Stimulated activated CD4-positive, alpha-beta T cell treated with anti-CD3 and anti-CD28 coated beads, Interleukin-1b, Interleukin-23, amount 100 ng/mL, for 24 hours (primary cell): ENCODE measurements at regions not wholly inside any gene's neighbourhood (a gene's known extent, or its start where the extent isn't known, plus 50 kb on each side); places are given as distances from the start of the nearest gene placed in this dataset.

Source experiments
- DNase-seq, 4 experiments: peaks; one replicate each; pipeline ENCODE4 v3.0.0-alpha.2; 2020; ENCODE audit warnings: low read depth in 4 of 4, low spot score in 1 of 4

DNA sequence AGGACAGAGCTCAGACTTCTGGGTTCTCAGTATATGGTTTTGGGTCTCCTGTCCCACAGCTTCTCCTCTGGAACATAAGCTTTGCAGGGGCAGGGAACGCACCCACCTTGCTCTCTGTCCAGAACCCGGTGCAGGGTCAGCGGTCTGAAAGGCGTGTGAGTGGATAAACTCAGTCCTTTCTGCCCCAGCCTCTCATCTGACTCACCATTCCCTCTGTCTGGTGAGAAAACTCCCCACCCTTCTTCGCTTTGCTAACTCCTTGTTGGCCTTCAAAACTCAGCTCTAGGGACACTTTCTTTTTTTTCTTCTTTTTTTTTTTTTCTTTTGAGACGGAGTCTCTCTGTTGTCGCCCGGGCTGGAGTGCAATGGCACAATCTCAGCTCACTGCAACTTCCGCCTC is 68.9 kb upstream of the NUP50 start:
- DNase-seq, result no peak

DNA sequence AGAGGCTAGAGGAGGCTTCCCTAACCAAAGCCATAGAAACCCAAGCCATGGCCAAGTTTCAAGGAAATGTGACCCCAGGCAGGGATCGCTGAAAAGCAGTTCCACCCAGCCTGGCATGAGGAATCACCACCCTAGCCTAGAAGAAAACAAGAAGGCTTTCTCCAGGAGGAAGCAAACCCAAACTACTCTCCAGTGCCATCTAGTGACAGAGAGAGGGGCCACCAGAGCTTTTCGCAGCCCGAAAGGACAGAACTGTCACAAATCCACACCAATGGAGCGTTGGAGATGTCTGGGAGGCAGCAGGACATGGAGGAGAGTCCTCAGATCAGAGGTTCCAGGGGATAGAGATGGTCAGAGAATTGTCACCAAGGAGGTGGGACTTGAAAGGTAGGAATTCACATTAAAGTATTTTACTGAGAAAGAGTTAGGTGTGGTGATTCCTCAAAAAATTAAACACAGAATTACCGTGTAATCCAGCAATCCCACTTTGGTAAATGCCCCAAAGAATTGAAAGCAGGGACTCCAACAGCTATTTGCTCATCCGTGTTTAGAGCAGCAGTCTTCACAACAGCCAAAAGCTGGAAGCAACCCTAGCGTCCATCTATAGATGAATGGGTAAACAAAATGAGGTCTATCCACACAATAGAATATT is 67.3 kb upstream of the NUP50 start:
- DNase-seq, result peak in 3 of 4 experiments; percentile 25 to 35 (median 30)

DNA sequence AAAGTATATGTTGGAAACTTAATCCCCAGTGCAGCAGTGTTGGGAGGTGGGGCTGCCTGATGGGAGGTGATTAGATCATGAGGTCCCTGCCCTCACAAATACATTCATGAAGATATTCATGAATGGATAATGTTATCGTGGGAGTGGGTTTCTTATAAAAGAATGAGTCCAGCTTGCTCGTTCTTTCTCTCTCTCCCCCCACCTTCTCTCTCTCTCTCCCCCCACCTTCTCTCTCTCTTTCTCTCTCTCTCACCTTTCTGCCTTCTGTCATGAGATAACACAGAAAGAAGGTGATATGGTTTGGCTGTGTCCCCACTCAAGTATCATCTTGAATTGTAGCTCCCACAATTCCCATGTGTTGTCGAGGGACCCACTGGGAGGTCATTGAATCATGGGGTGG is 66.7 kb upstream of the NUP50 start:
- DNase-seq, result no peak

DNA sequence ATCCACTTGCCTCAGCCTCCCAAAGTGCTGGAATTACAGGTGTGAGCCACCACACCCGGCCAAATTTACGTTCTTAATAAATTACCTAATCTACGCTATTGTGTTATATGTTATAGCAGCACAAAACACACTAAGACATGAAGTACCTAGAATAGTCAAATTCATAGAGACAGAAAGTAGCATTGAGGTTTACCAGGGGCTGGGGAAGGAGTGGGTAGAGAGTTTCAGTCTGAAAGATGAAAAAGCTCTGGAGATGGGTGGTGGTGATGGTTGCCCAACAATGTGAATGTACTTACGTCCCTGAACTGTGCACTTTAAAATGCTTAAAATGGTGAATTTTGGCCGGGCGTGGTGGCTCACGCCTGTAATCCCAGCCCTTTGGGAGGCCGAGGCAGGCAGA is 65.7 kb upstream of the NUP50 start:
- no peak for DNase-seq

DNA sequence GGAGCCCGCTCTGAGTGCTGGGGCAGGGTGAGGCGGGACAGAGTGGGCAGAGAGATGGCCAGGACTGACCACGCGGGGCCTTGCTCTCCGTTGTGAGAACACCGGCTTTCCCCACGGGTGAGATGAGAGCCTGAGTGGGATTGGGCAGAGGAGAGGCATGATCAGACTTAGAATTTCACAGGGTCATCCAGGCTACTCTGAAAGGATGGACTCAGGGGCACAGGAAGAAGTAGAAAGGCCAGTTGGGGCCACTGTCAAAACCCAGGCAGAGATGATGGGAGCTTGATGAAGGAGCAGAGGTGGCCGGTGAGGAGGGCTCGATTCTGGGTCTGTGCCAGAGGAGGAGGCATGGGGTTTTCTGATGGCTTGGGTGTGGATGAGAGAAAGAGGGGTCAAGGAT is 63.8 kb upstream of the NUP50 start:
- no peak for DNase-seq

DNA sequence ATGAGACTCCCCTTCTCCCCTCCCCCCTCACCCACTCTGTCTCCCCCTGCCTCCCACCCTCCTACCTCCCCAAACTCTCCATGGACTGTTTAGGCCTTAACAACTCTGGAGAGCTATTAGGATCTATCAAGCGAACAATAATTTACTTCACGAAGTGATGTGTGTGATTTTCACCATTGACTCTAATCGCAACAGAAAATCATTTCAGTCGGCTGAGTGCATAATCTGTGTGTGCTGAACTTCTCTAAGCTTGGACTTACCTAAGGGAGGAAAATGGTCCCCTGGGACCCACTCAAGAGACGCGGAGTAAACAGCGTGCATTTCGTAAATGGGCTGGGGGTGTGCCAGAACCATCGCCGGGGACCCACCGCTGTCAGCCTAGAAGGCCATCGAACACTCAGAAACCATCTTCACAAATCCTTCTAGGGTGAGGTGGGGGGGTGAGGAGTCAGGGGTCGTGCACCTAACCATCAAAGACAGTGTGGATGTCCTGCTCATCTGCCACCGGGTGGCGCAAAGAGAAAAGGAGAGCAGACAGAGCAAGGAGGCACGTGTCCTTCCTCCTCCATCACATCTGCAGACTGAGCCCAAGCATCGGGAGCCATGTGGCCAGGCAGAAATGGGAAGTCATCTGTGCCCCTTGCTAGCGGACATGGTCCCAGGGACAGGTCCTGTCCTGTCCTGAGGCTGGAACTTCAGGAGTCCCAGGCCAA is 62.1 kb upstream of the NUP50 start:
- DNase-seq, result peak in 1 of 4 experiments; percentile 13

DNA sequence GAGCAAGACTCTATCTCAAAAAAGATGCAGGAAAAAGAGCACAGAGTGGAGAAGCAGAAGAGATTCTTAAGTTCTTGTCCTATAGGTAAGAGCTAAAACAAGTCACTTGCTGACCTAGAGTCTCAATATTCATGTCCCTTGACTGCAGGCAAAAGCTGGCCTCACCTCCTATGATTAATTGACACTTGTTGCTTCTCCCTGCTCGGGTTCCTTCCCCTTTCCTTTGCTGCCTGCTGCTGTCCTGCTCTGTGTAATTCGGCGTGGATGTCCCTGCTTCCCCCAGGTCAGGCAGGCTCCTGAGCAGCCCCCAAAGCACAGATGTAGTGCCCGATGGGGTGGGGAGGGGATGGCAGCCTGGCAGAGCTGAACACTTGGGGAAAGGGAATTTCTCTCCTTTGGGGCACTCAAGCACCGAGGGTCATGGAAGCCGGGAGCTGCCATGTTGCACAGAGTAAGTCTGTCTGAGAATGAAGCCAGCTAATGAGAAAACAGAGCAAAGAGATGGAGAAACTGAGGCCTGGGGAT is 60.8 kb upstream of the NUP50 start:
- DNase-seq, result no peak

DNA sequence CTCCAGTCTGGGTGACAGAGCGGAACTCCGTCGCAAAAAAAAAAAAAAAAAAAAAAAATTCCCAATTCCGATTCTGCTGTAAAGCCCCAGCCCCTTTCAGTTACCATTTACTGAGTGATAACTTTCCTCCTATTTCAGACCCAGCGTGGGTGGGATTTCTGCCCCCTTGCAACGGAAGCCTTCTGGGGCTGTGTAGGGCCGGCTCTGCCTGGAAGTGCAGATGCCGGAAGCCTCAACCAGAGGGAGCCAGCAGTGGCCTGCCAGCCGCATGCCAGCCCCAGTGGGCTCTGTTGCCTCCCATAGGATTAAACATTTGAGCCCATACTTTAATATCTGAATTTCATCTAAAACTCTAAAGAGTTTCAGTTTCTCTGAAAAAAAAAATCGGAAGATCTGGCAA is 60.0 kb upstream of the NUP50 start:
- no peak for DNase-seq

DNA sequence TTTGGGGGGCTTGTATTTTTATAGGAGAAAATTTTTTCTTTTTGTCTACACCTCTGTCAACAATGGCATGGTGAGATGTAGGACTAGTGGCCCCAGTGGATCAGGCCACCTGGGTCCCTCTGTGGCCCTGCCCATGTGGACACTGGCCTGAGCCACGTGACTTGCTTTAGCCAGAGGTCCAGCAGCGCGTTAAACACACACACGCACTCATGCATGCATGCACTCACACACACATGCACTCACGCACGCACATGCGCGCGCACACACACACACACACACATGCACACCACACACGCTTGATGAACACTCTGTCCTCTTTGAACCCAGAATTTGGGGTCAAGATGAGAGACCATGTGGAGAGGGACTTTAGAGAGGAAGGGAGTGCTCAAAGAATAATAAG is 59.4 kb upstream of the NUP50 start:
- DNase-seq, result no peak

DNA sequence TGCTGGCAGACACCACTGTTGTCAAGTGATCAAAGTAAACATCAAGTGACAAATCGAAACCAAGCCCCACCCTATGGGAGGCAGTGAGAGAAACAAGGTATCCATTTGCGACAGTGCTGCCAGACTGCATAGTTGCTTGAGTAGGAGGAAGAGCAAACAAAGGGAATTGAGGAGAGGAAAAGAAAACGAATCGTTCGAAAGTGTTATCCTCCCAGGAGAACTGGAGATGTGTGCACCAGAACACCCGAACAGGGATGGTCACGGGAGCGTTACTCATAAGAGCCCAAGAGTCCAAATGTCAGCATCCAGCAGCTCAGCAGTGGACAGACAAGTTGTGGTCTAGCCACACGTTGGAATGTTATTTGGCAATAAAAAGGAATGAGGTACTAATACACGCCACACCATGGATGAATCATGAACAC is 58.4 kb upstream of the NUP50 start:
- no peak for DNase-seq

DNA sequence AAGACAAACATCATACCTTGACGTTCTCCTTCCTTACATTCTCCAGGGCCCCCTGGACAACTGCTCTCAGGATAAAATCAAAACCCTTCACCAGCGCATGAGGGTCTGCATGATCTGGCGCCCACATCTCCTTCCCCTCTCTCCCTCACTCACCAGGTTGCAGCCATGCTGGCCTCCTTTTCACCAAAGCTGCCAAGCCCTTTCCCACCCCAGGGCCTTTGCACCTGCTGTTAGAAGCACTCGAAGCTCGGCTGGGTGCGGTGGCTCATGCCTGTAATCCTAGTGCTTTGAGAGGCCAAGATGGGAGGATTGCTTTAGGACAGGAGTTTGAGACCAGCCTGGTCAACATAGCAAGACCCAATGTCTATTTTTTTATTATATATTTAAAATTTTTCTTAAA is 56.1 kb upstream of the NUP50 start:
- DNase-seq, result no peak

DNA sequence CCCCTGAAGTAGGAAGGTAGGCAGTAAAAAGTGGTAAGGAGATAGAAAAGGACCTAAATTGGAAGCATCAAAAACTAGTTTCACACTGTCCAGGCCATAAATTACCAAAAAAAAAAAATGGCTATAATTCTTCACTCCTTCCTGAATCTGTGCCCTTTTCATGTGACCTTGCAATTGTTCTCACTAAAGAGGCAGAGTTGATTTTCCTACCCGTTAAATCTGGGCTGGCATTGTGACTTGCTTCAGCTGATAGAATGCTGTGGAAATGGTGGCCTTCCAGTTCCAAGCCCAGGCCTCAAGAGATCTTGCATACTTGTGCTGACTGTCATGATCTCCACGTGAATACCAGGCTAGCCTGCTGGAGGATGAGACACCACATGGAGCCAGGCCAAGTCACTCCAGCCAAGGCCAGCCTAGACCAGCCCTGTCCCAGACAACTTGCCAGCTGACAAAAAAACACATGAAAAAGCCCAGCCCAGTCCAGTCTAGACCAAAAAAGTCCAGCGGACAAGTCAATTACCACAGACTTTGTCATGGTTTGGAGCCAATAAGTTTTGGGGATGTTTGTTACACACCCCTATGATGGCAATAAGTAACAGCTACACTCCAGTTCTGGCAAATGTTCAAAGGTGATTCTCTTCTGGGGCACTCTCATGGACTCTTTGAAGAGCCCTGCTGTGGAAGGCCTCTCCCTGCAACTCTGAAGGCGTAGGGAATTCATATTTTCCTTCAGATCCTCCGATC is 51.4 kb upstream of the NUP50 start:
- no peak for DNase-seq
